Glutamatergic neuron (in vitro differentiated cells): ENCODE measurements at regions not wholly inside any gene's neighbourhood (a gene's known extent, or its start where the extent isn't known, plus 50 kb on each side); places are given as distances from the start of the nearest gene placed in this dataset.

Experiments
- DNase-seq: peaks from one replicate; pipeline ENCODE4 v3.0.0; 2022
- H3K27ac Mint-ChIP-seq: one replicate; pipeline ENCODE4 v1.8.0; 2020; ENCODE audit warnings: mild to moderate bottlenecking, mixed read lengths, inconsistent platforms; ENCODE audit not compliant: unreplicated experiment
- H3K27me3 Mint-ChIP-seq: one replicate; pipeline ENCODE4 v1.8.0; 2020; ENCODE audit warnings: mild to moderate bottlenecking, moderate library complexity, mixed read lengths, inconsistent platforms; ENCODE audit not compliant: unreplicated experiment
- H3K36me3 Mint-ChIP-seq: one replicate; pipeline ENCODE4 v1.8.0; 2020; ENCODE audit warnings: mild to moderate bottlenecking, mixed read lengths, inconsistent platforms; ENCODE audit not compliant: unreplicated experiment
- H3K4me1 Mint-ChIP-seq: one replicate; pipeline ENCODE4 v1.8.0; 2020; ENCODE audit warnings: mild to moderate bottlenecking, low read depth, mixed read lengths, inconsistent platforms; ENCODE audit not compliant: unreplicated experiment
- H3K4me3 Mint-ChIP-seq: one replicate; pipeline ENCODE4 v1.8.0; 2020; ENCODE audit warnings: mild to moderate bottlenecking, mixed read lengths, inconsistent platforms; ENCODE audit not compliant: unreplicated experiment
- H3K9me3 Mint-ChIP-seq: one replicate; pipeline ENCODE4 v1.8.0; 2020; ENCODE audit warnings: mild to moderate bottlenecking, moderate library complexity, mixed read lengths, inconsistent platforms; ENCODE audit not compliant: unreplicated experiment
- TF ChIP-seq, protein P1 (sequence below): fragments of 200-600 bp; sonication (generic); IDR thresholded peaks from one replicate; pipeline ENCODE4 v1.5.0; 2021; ENCODE audit not compliant: partially characterized antibody, unreplicated experiment

DNA sequence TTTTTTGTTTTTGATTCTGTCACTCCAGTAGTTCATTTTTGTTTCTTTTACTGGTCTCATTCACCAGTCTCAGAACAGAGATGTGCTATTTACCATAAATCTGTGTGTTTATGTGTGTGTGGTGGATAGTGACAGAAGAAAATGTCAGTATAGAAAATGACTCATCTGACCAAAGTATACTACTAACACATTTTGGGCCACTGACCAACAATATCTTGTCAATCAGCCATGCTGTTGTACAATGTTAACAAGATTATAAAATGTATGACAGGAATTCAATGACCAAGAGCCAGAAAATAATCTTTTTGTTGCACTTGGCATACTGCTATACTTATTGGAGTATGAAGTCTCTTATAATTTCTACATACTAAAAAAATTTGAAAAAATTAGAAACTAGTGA lies 1081.4 kb upstream of the NRXN1 start:
- Mint-ChIP-seq H3K4me3 (no peak overlapping the region), H3K27ac (no peak overlapping the region), H3K27me3 (no peaks in the 10 kb centered on the region), H3K36me3 (no peaks in the 10 kb centered on the region), H3K4me1 (no peaks in the 10 kb centered on the region), H3K9me3 (no peaks in the 10 kb centered on the region)
- TF ChIP-seq, protein P1, sequence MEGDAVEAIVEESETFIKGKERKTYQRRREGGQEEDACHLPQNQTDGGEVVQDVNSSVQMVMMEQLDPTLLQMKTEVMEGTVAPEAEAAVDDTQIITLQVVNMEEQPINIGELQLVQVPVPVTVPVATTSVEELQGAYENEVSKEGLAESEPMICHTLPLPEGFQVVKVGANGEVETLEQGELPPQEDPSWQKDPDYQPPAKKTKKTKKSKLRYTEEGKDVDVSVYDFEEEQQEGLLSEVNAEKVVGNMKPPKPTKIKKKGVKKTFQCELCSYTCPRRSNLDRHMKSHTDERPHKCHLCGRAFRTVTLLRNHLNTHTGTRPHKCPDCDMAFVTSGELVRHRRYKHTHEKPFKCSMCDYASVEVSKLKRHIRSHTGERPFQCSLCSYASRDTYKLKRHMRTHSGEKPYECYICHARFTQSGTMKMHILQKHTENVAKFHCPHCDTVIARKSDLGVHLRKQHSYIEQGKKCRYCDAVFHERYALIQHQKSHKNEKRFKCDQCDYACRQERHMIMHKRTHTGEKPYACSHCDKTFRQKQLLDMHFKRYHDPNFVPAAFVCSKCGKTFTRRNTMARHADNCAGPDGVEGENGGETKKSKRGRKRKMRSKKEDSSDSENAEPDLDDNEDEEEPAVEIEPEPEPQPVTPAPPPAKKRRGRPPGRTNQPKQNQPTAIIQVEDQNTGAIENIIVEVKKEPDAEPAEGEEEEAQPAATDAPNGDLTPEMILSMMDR = no peak
- no peak for DNase-seq

DNA sequence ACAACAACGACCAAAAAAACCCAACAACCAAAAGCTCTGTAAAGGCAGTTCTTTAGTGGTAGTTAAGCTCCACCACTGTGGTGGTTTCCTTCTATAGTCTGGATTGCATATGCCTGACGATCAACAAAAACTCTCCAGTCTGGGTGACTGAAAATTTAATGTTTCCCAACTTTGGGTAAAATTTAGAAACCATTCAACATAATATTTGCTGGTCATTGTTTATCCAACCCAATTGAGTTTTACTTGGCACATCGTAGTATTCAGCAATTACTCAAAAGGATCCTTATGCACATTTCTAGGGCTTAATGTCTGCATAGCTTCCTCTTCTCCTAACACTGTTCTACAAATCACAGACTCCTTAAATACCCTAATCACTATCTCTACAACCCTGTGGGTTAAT lies 1080.2 kb upstream of the NRXN1 start:
- Mint-ChIP-seq H3K27ac (no peak overlapping the region), H3K27me3 (peaks cover under 1% of the 10 kb centered on the region), H3K4me1 (no peaks in the 10 kb centered on the region), H3K36me3 (no peaks in the 10 kb centered on the region), H3K9me3 (no peaks in the 10 kb centered on the region), H3K4me3 (no peak overlapping the region)
- TF ChIP-seq, protein P1 = no peak
- no peak for DNase-seq

DNA sequence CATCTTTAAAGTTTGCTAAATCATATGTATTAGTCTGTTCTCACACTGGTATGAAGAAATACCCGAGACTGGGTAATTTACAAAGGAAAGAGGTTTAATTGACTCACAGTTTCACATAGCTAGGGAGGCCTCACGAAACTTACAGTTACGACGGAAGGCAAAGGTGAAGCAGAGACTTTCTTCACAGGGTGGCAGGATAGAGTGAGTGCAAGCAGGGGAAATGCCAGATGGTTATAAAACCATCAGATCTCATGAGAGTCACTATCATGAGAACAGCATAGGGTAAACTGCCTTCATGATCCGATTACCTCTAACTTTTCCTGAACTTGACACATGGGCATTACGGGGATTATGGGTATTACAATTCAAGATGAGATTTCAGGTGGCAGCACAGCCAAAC lies 1075.2 kb upstream of the NRXN1 start:
- TF ChIP-seq, protein P1 = no peak
- Mint-ChIP-seq H3K9me3 (no peaks in the 10 kb centered on the region), H3K4me3 (no peak overlapping the region), H3K4me1 (no peaks in the 10 kb centered on the region), H3K36me3 (no peaks in the 10 kb centered on the region), H3K27ac (no peak overlapping the region), H3K27me3 (peaks cover 2% of the 10 kb centered on the region)
- no peak for DNase-seq

DNA sequence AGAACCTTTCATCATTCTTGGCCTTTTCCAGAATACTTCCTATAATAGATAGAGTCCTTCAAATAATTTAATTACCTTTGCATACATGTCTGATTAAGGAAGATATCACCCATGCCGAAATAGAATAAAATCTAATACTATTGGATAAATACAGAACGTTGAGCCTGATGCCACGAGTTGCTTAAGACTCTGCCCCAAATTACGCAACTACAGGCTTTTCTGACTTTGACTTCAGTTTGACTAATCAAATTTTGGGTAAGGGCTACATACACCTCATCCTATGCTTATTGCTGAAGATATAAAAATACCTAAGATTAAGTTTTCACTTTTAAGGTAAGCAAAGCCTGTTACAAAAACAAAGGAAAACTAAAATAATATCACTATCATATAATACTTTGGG lies 1065.1 kb upstream of the NRXN1 start:
- no peaks in the 10 kb centered on the region for H3K27me3 Mint-ChIP-seq
- no peak overlapping the region for H3K27ac Mint-ChIP-seq
- no peak for DNase-seq
- TF ChIP-seq, protein P1 = no peak
- no peaks in the 10 kb centered on the region for H3K4me1 Mint-ChIP-seq
- no peaks in the 10 kb centered on the region for H3K9me3 Mint-ChIP-seq
- H3K4me3 Mint-ChIP-seq = no peak overlapping the region
- no peaks in the 10 kb centered on the region for H3K36me3 Mint-ChIP-seq

DNA sequence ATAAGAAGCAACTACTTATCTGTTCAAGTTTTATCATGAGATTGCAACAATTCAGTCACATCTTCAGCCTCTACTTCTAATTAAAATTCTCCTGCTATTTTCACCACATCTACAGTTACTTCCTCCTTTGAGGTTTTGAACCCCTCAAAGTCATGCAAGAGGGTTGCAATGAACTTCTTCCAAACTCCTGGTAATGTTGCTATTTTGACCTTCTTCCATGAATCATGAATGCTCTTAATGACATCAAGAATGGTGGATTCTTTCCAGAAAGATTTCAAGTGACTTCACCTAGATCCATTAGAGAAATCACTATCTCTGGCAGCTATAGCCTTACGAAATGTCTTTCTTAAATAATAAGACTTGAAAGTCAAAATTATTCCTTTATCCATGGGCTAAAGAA lies 1052.8 kb upstream of the NRXN1 start:
- DNase-seq = no peak
- no peaks in the 10 kb centered on the region for H3K36me3 Mint-ChIP-seq
- no peak overlapping the region for H3K27ac Mint-ChIP-seq
- H3K27me3 Mint-ChIP-seq = no peaks in the 10 kb centered on the region
- H3K9me3 Mint-ChIP-seq = no peaks in the 10 kb centered on the region
- TF ChIP-seq, protein P1 = no peak
- no peak overlapping the region for H3K4me3 Mint-ChIP-seq
- no peaks in the 10 kb centered on the region for H3K4me1 Mint-ChIP-seq
